ENCODE measurements at regions not wholly inside any gene's neighbourhood (a gene's known extent, or its start where the extent isn't known, plus 50 kb on each side); places are given as distances from the start of the nearest gene placed in this dataset.

GRCh38 chr6:133004304-133004884 lies 190.0 kb downstream of the RPS12 start:
- Histone ChIP-seq H3K4me2 (ENCODE audit: insufficient read depth, low read length) (no peak overlapping the region), H4K20me1 (replicated peaks; ENCODE audit: control insufficient read depth, extremely low read depth, insufficient read depth, low read length) (no peaks in the 10 kb centered on the region), H3K9me3 (replicated peaks; ENCODE audit: control insufficient read depth, insufficient read depth, low read length) (no peaks in the 10 kb centered on the region), H3K9me1 (replicated peaks; ENCODE audit: control insufficient read depth, extremely low read depth, insufficient read depth, low read length) (no peaks in the 10 kb centered on the region), H3K9ac (replicated peaks; ENCODE audit: extremely low read depth, insufficient read depth, low read length) (no peak overlapping the region), H3K4me1 (ENCODE audit: control insufficient read depth, extremely low read depth, insufficient read depth, low read length) (no peaks in the 10 kb centered on the region), H3K36me3 (ENCODE audit: control insufficient read depth in 2 of 2, extremely low read depth in 1 of 2, insufficient read depth in 2 of 2, low read length in 2 of 2) (no peaks in the 10 kb centered on the region), H3K27me3 (ENCODE audit: control insufficient read depth in 2 of 2, insufficient read depth in 2 of 2, low read length in 2 of 2) (peaks cover 0 to 4% of the 10 kb centered on the region in 2 experiments), H3K27ac (ENCODE audit: insufficient read depth, low read depth, low read length) (no peak overlapping the region), H3K4me3 (replicated peaks in 1 of 3; ENCODE audit: insufficient read depth in 1 of 3, low read depth in 1 of 3, low read length in 3 of 3) (no peak overlapping the region), H2AFZ (ENCODE audit: low read depth, low read length) (no peak overlapping the region), H3K79me2 (ENCODE audit: control insufficient read depth, insufficient read depth, low read length) (no peaks in the 10 kb centered on the region)
- POLR2A ChIA-PET, result no interaction called here
- no peak for FAIRE-seq
- intact Hi-C loops (cut with micrococcal nuclease), result no loop called here
- TF ChIP-seq MYC (IDR thresholded peaks at IDR 0.05; ENCODE audit: low read depth, low read length) (no peak), GATA2 (IDR thresholded peaks at IDR 0.05; ENCODE audit: insufficient read depth, insufficient read length, low read depth, low read length) (no peak), EZH2 (IDR thresholded peaks at IDR 0.05; ENCODE audit: borderline replicate concordance, low read depth, low read length, severe bottlenecking) (no peak), JUN (IDR thresholded peaks at IDR 0.05; ENCODE audit: borderline replicate concordance, insufficient read depth, insufficient read length, low read depth) (no peak), POLR2A (IDR thresholded peaks at IDR 0.05; ENCODE audit: low read depth, low read length) (no peak), POLR2AphosphoS5 (IDR thresholded peaks at IDR 0.05; ENCODE audit: insufficient read depth, low read depth, low read length) (no peak), CTCF (IDR thresholded peaks at IDR 0.05; ENCODE audit: extremely low read depth in 1 of 2, insufficient read depth in 1 of 2, low read depth in 1 of 2, low read length in 2 of 2) (no peak), MAX (IDR thresholded peaks at IDR 0.05; ENCODE audit: insufficient read depth, insufficient read length) (no peak), FOS (IDR thresholded peaks at IDR 0.05; ENCODE audit: borderline replicate concordance, insufficient read depth, low read length) (no peak)
- DNase-seq (ENCODE audit: low read depth, low spot score), result no peak
- BruUV-seq (replicated peaks), result no TSS peak
- dilution Hi-C loops (cut with MboI; ENCODE audit: extremely low pct_ligation_motif_present, low sequenced_read_pairs), result no loop called here
- CTCF ChIA-PET, result no interaction called here

Data from endothelial cell of umbilical vein (primary cell).